ENCODE measurements at regions not wholly inside any gene's neighbourhood (a gene's known extent, or its start where the extent isn't known, plus 50 kb on each side); places are given as distances from the start of the nearest gene placed in this dataset.

- TF ChIP-seq REST (IDR thresholded peaks at IDR 0.05; ENCODE audit: insufficient read depth in 1 of 2, low read depth in 2 of 2, low read length in 1 of 2) (no peak), POLR2AphosphoS5 (IDR thresholded peaks at IDR 0.05; ENCODE audit: low read depth, low read length) (no peak)
Measured at GRCh38 chr18:55688030-55688429, 100.0 kb upstream of the TCF4 start.

All from Panc1 (cell line).